ENCODE measurements at regions not wholly inside any gene's neighbourhood (a gene's known extent, or its start where the extent isn't known, plus 50 kb on each side); places are given as distances from the start of the nearest gene placed in this dataset.

DNA sequence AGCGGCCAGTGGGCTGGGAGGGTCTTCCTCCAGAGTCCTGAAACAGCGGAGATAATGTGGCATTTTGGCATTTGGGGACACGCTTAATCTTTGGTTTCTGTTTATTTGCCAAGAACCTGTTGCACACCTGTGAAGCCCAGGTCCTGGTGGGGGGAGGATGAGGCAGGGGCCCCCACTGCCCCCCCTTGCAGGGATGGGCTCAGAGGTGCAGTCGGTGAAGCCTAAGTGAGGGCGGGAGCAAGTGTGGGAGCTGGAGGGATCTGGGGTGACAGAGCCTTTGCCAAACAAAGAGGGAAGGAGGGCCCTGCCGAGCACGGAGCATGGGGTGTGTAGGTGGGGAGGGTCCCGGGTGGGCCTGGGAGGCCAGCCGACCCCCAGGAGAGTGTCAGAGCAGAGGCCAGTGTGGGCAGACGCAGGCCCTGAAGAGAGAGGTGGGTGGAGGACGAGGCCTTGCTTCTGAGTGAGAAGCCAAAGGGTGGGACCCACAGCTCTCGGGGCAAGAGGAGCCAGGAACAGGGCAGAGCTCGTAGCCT is 62.1 kb upstream of the ADGRA1 start:
- DNase-seq (ENCODE audit: extremely low spot score), result no peak
- 76% methylated on average over 12 of the region's 13 CpGs for WGBS
- peaks cover 0 to 75% (median 0%) of the 10 kb centered on the region in 4 donors for H3K27me3 ChIP-seq
- intact Hi-C loops (cut with DNase I), result no loop called here
- no peak overlapping the region for H3K4me3 ChIP-seq
- H3K4me1 ChIP-seq, result peaks cover 0 to 8% (median 4%) of the 10 kb centered on the region in 4 donors
- TF ChIP-seq POLR2A (IDR thresholded peaks at IDR 0.05; ENCODE audit: low read depth), result no peak
- TF ChIP-seq EP300 (IDR thresholded peaks at IDR 0.05), result no peak
- TF ChIP-seq POLR2AphosphoS5 (IDR thresholded peaks at IDR 0.05), result no peak
- TF ChIP-seq, protein P1, sequence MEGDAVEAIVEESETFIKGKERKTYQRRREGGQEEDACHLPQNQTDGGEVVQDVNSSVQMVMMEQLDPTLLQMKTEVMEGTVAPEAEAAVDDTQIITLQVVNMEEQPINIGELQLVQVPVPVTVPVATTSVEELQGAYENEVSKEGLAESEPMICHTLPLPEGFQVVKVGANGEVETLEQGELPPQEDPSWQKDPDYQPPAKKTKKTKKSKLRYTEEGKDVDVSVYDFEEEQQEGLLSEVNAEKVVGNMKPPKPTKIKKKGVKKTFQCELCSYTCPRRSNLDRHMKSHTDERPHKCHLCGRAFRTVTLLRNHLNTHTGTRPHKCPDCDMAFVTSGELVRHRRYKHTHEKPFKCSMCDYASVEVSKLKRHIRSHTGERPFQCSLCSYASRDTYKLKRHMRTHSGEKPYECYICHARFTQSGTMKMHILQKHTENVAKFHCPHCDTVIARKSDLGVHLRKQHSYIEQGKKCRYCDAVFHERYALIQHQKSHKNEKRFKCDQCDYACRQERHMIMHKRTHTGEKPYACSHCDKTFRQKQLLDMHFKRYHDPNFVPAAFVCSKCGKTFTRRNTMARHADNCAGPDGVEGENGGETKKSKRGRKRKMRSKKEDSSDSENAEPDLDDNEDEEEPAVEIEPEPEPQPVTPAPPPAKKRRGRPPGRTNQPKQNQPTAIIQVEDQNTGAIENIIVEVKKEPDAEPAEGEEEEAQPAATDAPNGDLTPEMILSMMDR (IDR thresholded peaks at IDR 0.05), result no peak
- no peaks in the 10 kb centered on the region for H3K36me3 ChIP-seq
- no peaks in the 10 kb centered on the region for H3K9me3 ChIP-seq
- no peak overlapping the region for H3K27ac ChIP-seq (replicated peaks in 1 of 4)

DNA sequence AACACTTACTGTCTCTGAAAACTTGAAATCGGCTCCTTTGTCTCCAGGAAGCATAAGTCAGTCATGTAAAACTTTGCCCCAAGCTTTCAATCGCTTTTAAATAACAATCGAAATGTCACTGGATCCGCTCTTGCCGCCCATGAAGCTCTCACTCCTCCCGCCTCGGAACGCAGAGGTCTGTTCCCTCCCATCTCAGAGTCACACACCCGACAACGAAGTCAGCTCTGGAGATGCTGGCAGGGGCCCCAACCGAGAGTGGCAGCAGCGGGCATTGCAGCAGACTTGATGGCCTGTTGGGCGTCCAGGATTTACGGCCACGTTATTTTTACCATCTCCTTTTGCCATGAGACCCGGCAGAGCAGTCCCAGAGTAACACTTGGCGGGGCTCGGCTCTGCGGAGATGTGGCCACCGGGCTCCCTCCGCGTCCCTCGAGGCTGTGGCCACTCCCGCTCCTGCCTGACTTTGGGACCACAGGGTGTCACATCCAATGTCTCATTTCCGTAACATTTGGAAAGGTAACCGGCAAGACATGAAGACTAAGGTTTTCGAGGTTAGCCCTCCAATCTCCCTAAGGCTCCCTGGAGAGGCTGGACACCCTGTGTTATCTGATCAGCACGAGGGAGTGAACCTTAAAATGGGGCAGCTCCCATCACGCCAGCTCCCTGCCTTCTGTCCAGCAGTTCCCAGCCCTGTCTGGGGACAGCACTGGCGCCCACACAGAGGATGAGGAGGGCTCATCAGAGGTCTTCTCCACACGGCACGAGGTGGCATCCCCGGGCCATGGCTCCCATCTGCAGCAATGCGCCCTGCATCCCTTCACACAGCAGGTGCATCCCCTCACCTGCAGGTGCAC is 62.8 kb upstream of the ADGRA1 start:
- H3K4me3 ChIP-seq, result no peak overlapping the region
- intact Hi-C loops (cut with DNase I), result no loop called here
- H3K4me1 ChIP-seq, result peaks cover 0 to 8% (median 4%) of the 10 kb centered on the region in 4 donors
- H3K27me3 ChIP-seq, result peaks cover 0 to 79% (median 0%) of the 10 kb centered on the region in 4 donors
- 59% methylated on average over 26 of the region's 34 CpGs for WGBS
- DNase-seq (ENCODE audit: extremely low spot score), result no peak
- no peak overlapping the region for H3K27ac ChIP-seq (replicated peaks in 1 of 4)
- H3K36me3 ChIP-seq, result no peaks in the 10 kb centered on the region
- no peaks in the 10 kb centered on the region for H3K9me3 ChIP-seq
- TF ChIP-seq, protein P1 (IDR thresholded peaks at IDR 0.05), result no peak
- TF ChIP-seq EP300 (IDR thresholded peaks at IDR 0.05), result no peak

DNA sequence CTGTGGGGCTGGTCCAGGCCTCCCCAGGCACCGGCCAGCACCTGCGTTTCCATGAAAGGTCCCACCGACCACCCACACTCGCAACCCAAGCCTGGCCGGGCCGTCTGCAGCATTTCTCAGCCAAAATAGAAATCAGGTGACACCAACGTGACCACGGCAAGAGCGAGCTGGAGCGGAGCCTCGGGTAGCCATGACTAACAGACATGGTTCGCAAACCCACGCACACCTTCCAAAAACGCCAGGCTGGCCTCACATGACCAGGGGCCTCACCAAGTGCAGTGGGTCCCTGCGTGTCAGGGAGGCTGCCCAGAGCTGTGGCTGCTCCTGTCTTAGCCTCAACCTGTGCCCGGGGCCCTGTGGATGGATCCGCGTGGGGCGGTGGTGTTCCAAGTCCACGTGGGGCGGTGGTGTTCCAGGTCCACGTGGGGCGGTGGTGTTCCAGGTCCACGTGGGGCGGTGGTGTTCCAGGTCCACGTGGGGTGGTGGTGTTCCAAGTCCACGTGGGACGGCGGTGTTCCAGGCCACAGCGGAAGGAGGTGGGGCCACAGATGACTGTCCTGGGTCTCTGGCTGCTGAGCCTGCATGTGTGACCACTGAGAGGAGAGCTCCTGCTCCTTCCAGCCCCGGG is 64.4 kb upstream of the ADGRA1 start:
- no peak overlapping the region for H3K4me3 ChIP-seq
- intact Hi-C loops (cut with DNase I), result no loop called here
- 97% methylated on average over 29 of the region's 31 CpGs for WGBS

DNA sequence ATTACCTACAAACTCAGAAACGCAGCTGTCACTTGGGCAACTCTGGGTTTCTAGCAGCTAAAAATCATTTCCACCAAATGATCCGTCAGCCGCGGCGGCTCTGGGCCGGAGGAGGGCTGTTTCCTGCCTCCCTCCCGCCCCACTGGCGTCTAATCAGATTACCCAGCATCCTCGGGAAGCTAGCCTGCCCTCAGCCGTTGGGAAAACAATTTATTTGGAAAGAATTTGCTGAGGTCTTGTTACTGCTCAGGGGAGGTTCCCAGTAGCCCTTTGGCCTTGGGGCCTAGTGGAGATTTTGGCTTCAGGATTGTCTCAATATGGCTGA is 65.0 kb upstream of the ADGRA1 start:
- intact Hi-C loops (cut with DNase I), result no loop called here
- H3K4me1 ChIP-seq, result peaks cover 0 to 8% (median 4%) of the 10 kb centered on the region in 4 donors
- 25% methylated on average over 10 of the region's 10 CpGs for WGBS
- H3K9me3 ChIP-seq, result no peaks in the 10 kb centered on the region
- no peaks in the 10 kb centered on the region for H3K36me3 ChIP-seq
- H3K27ac ChIP-seq (replicated peaks in 1 of 4), result no peak overlapping the region
- no peak overlapping the region for H3K4me3 ChIP-seq
- no peak for TF ChIP-seq EP300 (IDR thresholded peaks at IDR 0.05)
- TF ChIP-seq POLR2A (IDR thresholded peaks at IDR 0.05; ENCODE audit: low read depth), result no peak
- TF ChIP-seq, protein P1 (IDR thresholded peaks at IDR 0.05), result no peak
- no peak for TF ChIP-seq POLR2AphosphoS5 (IDR thresholded peaks at IDR 0.05)
- DNase-seq (ENCODE audit: extremely low spot score), result no peak
- peaks cover 0 to 66% (median 0%) of the 10 kb centered on the region in 4 donors for H3K27me3 ChIP-seq

More for the DNA sequence above, 64.4 kb upstream of the ADGRA1 start:
- no peak overlapping the region for H3K27ac ChIP-seq (replicated peaks in 1 of 4)
- no peak for DNase-seq (ENCODE audit: extremely low spot score)
- TF ChIP-seq POLR2A (IDR thresholded peaks at IDR 0.05; ENCODE audit: low read depth) (no peak), POLR2AphosphoS5 (IDR thresholded peaks at IDR 0.05) (no peak), EP300 (IDR thresholded peaks at IDR 0.05) (no peak)
- TF ChIP-seq, protein P1 (IDR thresholded peaks at IDR 0.05), result no peak
- H3K9me3 ChIP-seq, result no peaks in the 10 kb centered on the region
- H3K4me1 ChIP-seq, result peaks cover 0 to 8% (median 4%) of the 10 kb centered on the region in 4 donors
- H3K36me3 ChIP-seq, result no peaks in the 10 kb centered on the region
- H3K27me3 ChIP-seq, result peaks cover 0 to 72% (median 0%) of the 10 kb centered on the region in 4 donors

Measured in esophagus muscularis mucosa (tissue), 4 donors.